Transverse colon (tissue), 4 donors: ENCODE measurements at regions not wholly inside any gene's neighbourhood (a gene's known extent, or its start where the extent isn't known, plus 50 kb on each side); places are given as distances from the start of the nearest gene placed in this dataset.

Experiments
- POLR2A ChIP-seq: fragments of 450-650 bp; IDR thresholded peaks from one replicate; pipeline ENCODE4 v1.6.1; 2016; ENCODE audit warnings: antibody characterized with exemption, mild to moderate bottlenecking, moderate library complexity
- POLR2AphosphoS5 ChIP-seq, 3 donors: sonication (generic); formaldehyde crosslinking; IDR thresholded peaks; one replicate each; pipeline ENCODE4 v1.6.1; 2016; ENCODE audit warnings: antibody characterized with exemption in 3 of 3
- TF ChIP-seq, protein P1 (sequence below), 5 experiments: fragments of 200-600 bp in 3 of 5; fragments of 450-650 bp in 2 of 5; sonication (generic) in 3 of 5; IDR thresholded peaks; 1 replicate in 2 of 5; 2 replicates in 3 of 5; pipeline ENCODE4 v1.5.1; 2016 to 2017; ENCODE audit warnings: antibody characterized with exemption in 5 of 5, inconsistent platforms in 3 of 5, mild to moderate bottlenecking in 2 of 5, moderate library complexity in 1 of 5

DNA sequence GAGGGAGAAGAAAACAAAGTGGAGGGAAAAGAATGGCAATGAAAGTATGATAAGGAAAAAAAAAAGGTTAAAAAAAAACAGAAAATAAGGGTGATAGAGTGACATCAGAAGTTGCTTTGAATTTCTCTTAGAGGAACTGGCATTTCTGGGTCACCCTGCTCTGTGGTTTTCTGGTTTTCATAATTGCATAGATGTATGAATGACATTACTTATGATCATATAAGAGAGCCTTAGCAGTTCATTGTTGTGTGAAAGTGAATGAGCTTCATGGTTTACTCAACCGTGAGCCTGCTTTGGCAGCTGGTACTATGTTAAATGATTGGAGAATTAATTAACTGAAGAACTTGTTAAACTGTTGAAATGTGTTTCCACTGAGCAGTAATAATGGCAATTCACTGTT, 336.4 kb upstream of the FBXO33 start:
- TF ChIP-seq, protein P1, sequence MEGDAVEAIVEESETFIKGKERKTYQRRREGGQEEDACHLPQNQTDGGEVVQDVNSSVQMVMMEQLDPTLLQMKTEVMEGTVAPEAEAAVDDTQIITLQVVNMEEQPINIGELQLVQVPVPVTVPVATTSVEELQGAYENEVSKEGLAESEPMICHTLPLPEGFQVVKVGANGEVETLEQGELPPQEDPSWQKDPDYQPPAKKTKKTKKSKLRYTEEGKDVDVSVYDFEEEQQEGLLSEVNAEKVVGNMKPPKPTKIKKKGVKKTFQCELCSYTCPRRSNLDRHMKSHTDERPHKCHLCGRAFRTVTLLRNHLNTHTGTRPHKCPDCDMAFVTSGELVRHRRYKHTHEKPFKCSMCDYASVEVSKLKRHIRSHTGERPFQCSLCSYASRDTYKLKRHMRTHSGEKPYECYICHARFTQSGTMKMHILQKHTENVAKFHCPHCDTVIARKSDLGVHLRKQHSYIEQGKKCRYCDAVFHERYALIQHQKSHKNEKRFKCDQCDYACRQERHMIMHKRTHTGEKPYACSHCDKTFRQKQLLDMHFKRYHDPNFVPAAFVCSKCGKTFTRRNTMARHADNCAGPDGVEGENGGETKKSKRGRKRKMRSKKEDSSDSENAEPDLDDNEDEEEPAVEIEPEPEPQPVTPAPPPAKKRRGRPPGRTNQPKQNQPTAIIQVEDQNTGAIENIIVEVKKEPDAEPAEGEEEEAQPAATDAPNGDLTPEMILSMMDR (IDR thresholded peaks at IDR 0.05), result no peak
- TF ChIP-seq POLR2AphosphoS5 (IDR thresholded peaks at IDR 0.05) (no peak), POLR2A (no peak)
